IMR-90 (cell line): ENCODE measurements at regions not wholly inside any gene's neighbourhood (a gene's known extent, or its start where the extent isn't known, plus 50 kb on each side); places are given as distances from the start of the nearest gene placed in this dataset.

Experiments used
- ATAC-seq: fragments of 200-7000 bp; cut with Tn5 transposase; 2 replicates; pipeline ENCODE4 v1.9.1; 2020; ENCODE audit warnings: low read depth, mild to moderate bottlenecking, moderate library complexity
- BruUV-seq: library from RNA; stranded (reverse); fragments of 400-500 nt; replicated peaks from 2 replicates; lab custom pipeline; 2021; lab: Mats Ljungman, UMichigan
- CTCF ChIA-PET: fragments of 300-600 bp; formaldehyde crosslinking; extraction: SDS; loops from one replicate; lab custom pipeline; 2021; ENCODE audit warnings: antibody characterized with exemption; lab: Yijun Ruan, JAX
- POLR2A ChIA-PET: fragments of 300-600 bp; sonication (Branson Sonifier 250); formaldehyde crosslinking; loops from one replicate; lab custom pipeline; 2022; ENCODE audit warnings: antibody characterized with exemption; ENCODE audit not compliant: unreplicated experiment; lab: Charles Lee
- DNase-seq: peaks from one replicate; pipeline ENCODE4 v3.0.0; 2013
- H2AFZ ChIP-seq: replicated peaks from 2 replicates; pipeline ENCODE3; 2013; ENCODE audit warnings: low read length, mild to moderate bottlenecking; ENCODE audit not compliant: poor library complexity
- H2AK5ac ChIP-seq: 2 replicates; pipeline ENCODE4 v1.6.1; 2013; ENCODE audit warnings: low read depth, low read length, inconsistent platforms
- H2AK9ac ChIP-seq: replicated peaks from 2 replicates; pipeline ENCODE3; 2013; ENCODE audit warnings: mild to moderate bottlenecking, low read depth, low read length, moderate library complexity; ENCODE audit not compliant: poor library complexity
- H2BK120ac ChIP-seq: 2 replicates; pipeline ENCODE4 v1.6.1; 2013; ENCODE audit warnings: low read depth, low read length, inconsistent platforms
- H2BK15ac ChIP-seq: 3 replicates; pipeline ENCODE4 v1.6.1; 2013; ENCODE audit warnings: low read depth, low read length, inconsistent platforms
- H2BK20ac ChIP-seq: 2 replicates; pipeline ENCODE4 v1.6.1; 2013; ENCODE audit warnings: low read depth, mild to moderate bottlenecking, inconsistent platforms, low read length, moderate library complexity
- H2BK5ac ChIP-seq: 2 replicates; pipeline ENCODE4 v1.6.1; 2013; ENCODE audit warnings: mild to moderate bottlenecking, low read depth, low read length, inconsistent platforms; ENCODE audit not compliant: poor library complexity, severe bottlenecking
- H3K14ac ChIP-seq: replicated peaks from 2 replicates; pipeline ENCODE4 v1.6.1; 2013; ENCODE audit warnings: low read depth, low read length, inconsistent platforms
- H3K18ac ChIP-seq: 2 replicates; pipeline ENCODE4 v1.6.1; 2013; ENCODE audit warnings: low read depth, low read length, control low read depth
- H3K23ac ChIP-seq: 2 replicates; pipeline ENCODE4 v1.6.1; 2013; ENCODE audit warnings: low read depth, low read length, inconsistent platforms
- H3K27ac ChIP-seq: 2 replicates; pipeline ENCODE4 v1.5.1; 2013; ENCODE audit warnings: mild to moderate bottlenecking, control low read depth, low read length; ENCODE audit not compliant: insufficient read depth
- H3K27me3 ChIP-seq: 2 replicates; pipeline ENCODE4 v1.6.1; 2013; ENCODE audit warnings: low read length; ENCODE audit not compliant: control insufficient read depth, insufficient read depth
- H3K36me3 ChIP-seq: 2 replicates; pipeline ENCODE4 v1.6.1; 2013; ENCODE audit warnings: low read length, mixed read lengths; ENCODE audit not compliant: control insufficient read depth, insufficient read depth
- H3K4ac ChIP-seq: 2 replicates; pipeline ENCODE4 v1.6.1; 2013; ENCODE audit warnings: low read depth, low read length, inconsistent platforms
- H3K4me1 ChIP-seq: 2 replicates; pipeline ENCODE4 v1.6.1; 2013; ENCODE audit warnings: low read length, mixed read lengths; ENCODE audit not compliant: control insufficient read depth, insufficient read depth
- H3K4me2 ChIP-seq: 2 replicates; pipeline ENCODE4 v1.6.1; 2013; ENCODE audit warnings: low read depth, mild to moderate bottlenecking, control low read depth, low read length, moderate library complexity
- H3K4me3 ChIP-seq: 2 replicates; pipeline ENCODE4 v1.5.1; 2013; ENCODE audit warnings: low read depth, mild to moderate bottlenecking, control low read depth, low read length, moderate library complexity; ENCODE audit not compliant: insufficient read depth
- H3K56ac ChIP-seq: 2 replicates; pipeline ENCODE4 v1.6.1; 2013; ENCODE audit warnings: low read length, inconsistent platforms; ENCODE audit not compliant: insufficient read depth; ENCODE audit errors: extremely low read depth
- H3K79me1 ChIP-seq, 2 experiments: 2 replicates each; pipeline ENCODE4 v1.6.1; 2013; ENCODE audit warnings: low read length in 2 of 2, inconsistent platforms in 1 of 2, low read depth in 1 of 2
- H3K9ac ChIP-seq: 2 replicates; pipeline ENCODE4 v1.6.1; 2013; ENCODE audit warnings: low read depth, low read length, control low read depth
- H3K9me1 ChIP-seq: 2 replicates; pipeline ENCODE4 v1.6.1; 2013; ENCODE audit warnings: low read length, inconsistent platforms; ENCODE audit not compliant: insufficient read depth
- H3K9me3 ChIP-seq: 2 replicates; pipeline ENCODE4 v1.6.1; 2013; ENCODE audit warnings: low read length; ENCODE audit not compliant: control insufficient read depth, insufficient read depth
- H4K20me1 ChIP-seq: 2 replicates; pipeline ENCODE4 v1.6.1; 2013; ENCODE audit warnings: low read length, inconsistent platforms; ENCODE audit not compliant: insufficient read depth
- H4K5ac ChIP-seq: 2 replicates; pipeline ENCODE4 v1.6.1; 2013; ENCODE audit warnings: mild to moderate bottlenecking, low read depth, low read length, control low read depth
- H4K8ac ChIP-seq, 2 experiments: 2 replicates each; pipeline ENCODE4 v1.6.1; 2013; ENCODE audit warnings: low read depth in 2 of 2, low read length in 2 of 2, control low read depth in 1 of 2, inconsistent platforms in 1 of 2
- H4K91ac ChIP-seq: 2 replicates; pipeline ENCODE4 v1.6.1; 2013; ENCODE audit warnings: low read depth, low read length, inconsistent platforms; ENCODE audit not compliant: insufficient read depth
- CEBPB ChIP-seq: IDR thresholded peaks from 2 replicates; pipeline ENCODE4 v1.6.1; 2012; ENCODE audit warnings: low read depth, low read length, improper control_type of control experiment
- CTCF ChIP-seq: conservative IDR thresholded peaks from 2 replicates; pipeline ENCODE4 v1.5.1; 2012; ENCODE audit warnings: mild to moderate bottlenecking, low read depth, low read length, improper control_type of control experiment
- ELK1 ChIP-seq: fragments of 150-350 bp; IDR thresholded peaks from 2 replicates; pipeline ENCODE4 v1.6.1; 2016; ENCODE audit warnings: low read depth, mild to moderate bottlenecking, low read length, moderate library complexity, borderline replicate concordance
- FOS ChIP-seq: fragments of 150-350 bp; IDR thresholded peaks from 2 replicates; pipeline ENCODE4 v1.6.1; 2016; ENCODE audit warnings: low read depth, low read length
- MAFK ChIP-seq: IDR thresholded peaks from 2 replicates; pipeline ENCODE4 v1.6.1; 2012; ENCODE audit warnings: low read depth, low read length, improper control_type of control experiment
- MAZ ChIP-seq: IDR thresholded peaks from 2 replicates; pipeline ENCODE4 v1.6.1; 2012; ENCODE audit warnings: low read depth, mild to moderate bottlenecking, low read length, improper control_type of control experiment, moderate library complexity, borderline replicate concordance
- MXI1 ChIP-seq: IDR thresholded peaks from 2 replicates; pipeline ENCODE4 v1.6.1; 2012; ENCODE audit warnings: low read depth, mild to moderate bottlenecking, low read length, moderate library complexity, borderline replicate concordance
- NFE2L2 ChIP-seq: fragments of 150-350 bp; IDR thresholded peaks from 2 replicates; pipeline ENCODE4 v1.6.1; 2016; ENCODE audit warnings: low read depth, mild to moderate bottlenecking, low read length
- RAD21 ChIP-seq: IDR thresholded peaks from 2 replicates; pipeline ENCODE4 v1.6.1; 2012; ENCODE audit warnings: low read length, improper control_type of control experiment
- RCOR1 ChIP-seq: IDR thresholded peaks from 2 replicates; pipeline ENCODE4 v1.6.1; 2012; ENCODE audit warnings: mild to moderate bottlenecking, low read length, improper control_type of control experiment; ENCODE audit not compliant: insufficient replicate concordance
- RFX5 ChIP-seq: IDR thresholded peaks from 2 replicates; pipeline ENCODE4 v1.8.0; 2012; ENCODE audit warnings: low read depth, mild to moderate bottlenecking, low read length, moderate library complexity
- SMC3 ChIP-seq: fragments of 150-350 bp; IDR thresholded peaks from 2 replicates; pipeline ENCODE4 v1.6.1; 2016; ENCODE audit warnings: low read depth, mild to moderate bottlenecking, antibody characterized with exemption, low read length, moderate library complexity
- USF2 ChIP-seq: fragments of 150-350 bp; IDR thresholded peaks from 2 replicates; pipeline ENCODE4 v1.6.1; 2017; ENCODE audit warnings: mild to moderate bottlenecking, antibody characterized with exemption, low read length, low read depth
- WGBS, 2 experiments: methylation state at CpG; one replicate each; pipeline versions ENCODE4 v1.1.5 to v1.1.7; 2013; ENCODE audit warnings: missing lambda C conversion rate in 2 of 2; ENCODE audit not compliant: insufficient read length in 1 of 2; ENCODE audit errors: extremely low coverage in 2 of 2; 5-methylcytosine and 5-hydroxymethylcytosine counted together
- dilution Hi-C: fragments of 300-500 bp; cut with HindIII; formaldehyde crosslinking; loops from one replicate; pipeline ENCODE4 v1.14.3; 2018; ENCODE audit warnings: low sequenced_read_pairs; ENCODE audit not compliant: unreplicated experiment
- in situ Hi-C: fragments of 300-500 bp; cut with MboI; formaldehyde crosslinking; loops from 3 replicates; pipeline ENCODE4 v1.14.3; 2019; ENCODE audit warnings: low sequenced_read_pairs, inconsistent platforms, mixed read lengths
- intact Hi-C: fragments of 100-400 bp; cut with micrococcal nuclease; formaldehyde crosslinking; loops from 2 replicates; pipeline ENCODE4 v1.10.0; 2022

GRCh38 chr3:78405745-78406144 is 1362.1 kb downstream of the ROBO1 start:
- Histone ChIP-seq H3K9ac (no peak overlapping the region), H3K14ac (no peak overlapping the region), H3K36me3 (no peaks in the 10 kb centered on the region), H3K9me1 (no peaks in the 10 kb centered on the region), H4K5ac (no peak overlapping the region), H2AK5ac (no peak overlapping the region), H3K4ac (no peak overlapping the region), H3K18ac (no peak overlapping the region), H3K4me2 (no peak overlapping the region), H4K91ac (no peak overlapping the region), H2AFZ (no peak overlapping the region), H4K20me1 (no peaks in the 10 kb centered on the region), H3K4me1 (no peaks in the 10 kb centered on the region), H2AK9ac (no peak overlapping the region), H2BK20ac (no peak overlapping the region), H3K9me3 (no peaks in the 10 kb centered on the region), H2BK120ac (no peak overlapping the region), H4K8ac (no peak overlapping the region), H3K27ac (no peak overlapping the region), H3K79me1 (no peaks in the 10 kb centered on the region), H3K56ac (no peak overlapping the region), H3K27me3 (no peaks in the 10 kb centered on the region), H2BK5ac (no peak overlapping the region), H3K23ac (no peak overlapping the region), H3K4me3 (no peak overlapping the region), H2BK15ac (no peak overlapping the region)
- no TSS peak for BruUV-seq
- dilution Hi-C loops (no loop called here), in situ Hi-C loops (no loop called here), intact Hi-C loops (no loop called here)
- WGBS, 2 experiments: no CpG with 5 or more reads among the region's 3 CpGs
- CTCF ChIA-PET: no interaction called here
- ATAC-seq (no peak), DNase-seq (no peak)
- TF ChIP-seq ELK1 (no peak), MAZ (no peak), FOS (no peak), RAD21 (no peak), MXI1 (no peak), CTCF (no peak), USF2 (no peak), NFE2L2 (no peak), SMC3 (no peak), CEBPB (no peak), RCOR1 (no peak), MAFK (no peak), RFX5 (no peak)
- POLR2A ChIA-PET: no interaction called here
